ENCODE measurements at regions not wholly inside any gene's neighbourhood (a gene's known extent, or its start where the extent isn't known, plus 50 kb on each side); places are given as distances from the start of the nearest gene placed in this dataset.

- TF ChIP-seq CTCF (IDR thresholded peaks at IDR 0.05) = no peak
- TF ChIP-seq POLR2A (IDR thresholded peaks at IDR 0.05) = no peak
Measured at GRCh38 chr1:80892539-80892938, 908.2 kb upstream of the ADGRL2 start.
